SK-N-SH (cell line): ENCODE measurements at regions not wholly inside any gene's neighbourhood (a gene's known extent, or its start where the extent isn't known, plus 50 kb on each side); places are given as distances from the start of the nearest gene placed in this dataset.

Experiments used
- CHD2 ChIP-seq: fragments of 150-350 bp; IDR thresholded peaks from 2 replicates; pipeline ENCODE4 v1.6.1; 2018; ENCODE audit warnings: low read length; ENCODE audit not compliant: partially characterized antibody
- CTCF ChIP-seq: fragments of 200-600 bp; sonication (generic); IDR thresholded peaks from 2 replicates; pipeline ENCODE4 v1.6.1; 2017; ENCODE audit warnings: antibody characterized with exemption, mild to moderate bottlenecking, moderate library complexity
- EP300 ChIP-seq, 2 experiments: IDR thresholded peaks; 2 replicates each; pipeline versions ENCODE4 v1.4.0 to v1.6.1; 2012; ENCODE audit warnings: borderline replicate concordance in 1 of 2, low read depth in 1 of 2, low read length in 1 of 2
- FOXJ3 ChIP-seq: sonication (generic); formaldehyde crosslinking; IDR thresholded peaks from 2 replicates; pipeline ENCODE4 v1.5.1; 2020; ENCODE audit warnings: mild to moderate bottlenecking, missing genetic modification reagents
- FOXM1 ChIP-seq: IDR thresholded peaks from 2 replicates; pipeline ENCODE4 v1.4.0; 2012; ENCODE audit warnings: low read depth, mild to moderate bottlenecking
- GABPA ChIP-seq: IDR thresholded peaks from 2 replicates; pipeline ENCODE4 v1.4.0; 2012; ENCODE audit warnings: low read depth, mild to moderate bottlenecking
- JUND ChIP-seq: IDR thresholded peaks from 2 replicates; pipeline ENCODE4 v1.4.0; 2012
- MAX ChIP-seq: IDR thresholded peaks from 2 replicates; pipeline ENCODE4 v1.4.0; 2012; ENCODE audit warnings: low read depth
- NRF1 ChIP-seq: IDR thresholded peaks from 2 replicates; pipeline ENCODE4 v1.6.1; 2012; ENCODE audit warnings: low read depth, mild to moderate bottlenecking, low read length
- PBX3 ChIP-seq: IDR thresholded peaks from 2 replicates; pipeline ENCODE4; 2012
- POLR2AphosphoS5 ChIP-seq: IDR thresholded peaks from 2 replicates; pipeline ENCODE4 v1.6.1; 2012; ENCODE audit warnings: low read depth, low read length
- SMC3 ChIP-seq: IDR thresholded peaks from 2 replicates; pipeline ENCODE4 v1.6.1; 2012; ENCODE audit warnings: low read depth, low read length, improper control_type of control experiment
- ZBTB33 ChIP-seq: IDR thresholded peaks from 2 replicates; pipeline ENCODE4 v1.4.0; 2012; ENCODE audit warnings: low read depth, borderline replicate concordance

- no peak for TF ChIP-seq PBX3
- no peak for TF ChIP-seq CHD2
- TF ChIP-seq GABPA: no peak
- no peak for TF ChIP-seq FOXJ3
- TF ChIP-seq CTCF: no peak
- TF ChIP-seq FOXM1: no peak
- TF ChIP-seq NRF1: no peak
- TF ChIP-seq POLR2AphosphoS5: no peak
- no peak for TF ChIP-seq ZBTB33
- TF ChIP-seq EP300 (IDR thresholded peaks at IDR 0.05; ENCODE audit: borderline replicate concordance in 1 of 2, low read depth in 1 of 2, low read length in 1 of 2): no peak
- TF ChIP-seq MAX: no peak
- TF ChIP-seq JUND: no peak
- no peak for TF ChIP-seq SMC3
Observed at GRCh38 chr21:20720623-20721022, 277.6 kb upstream of the NCAM2 start.
